ENCODE measurements at regions not wholly inside any gene's neighbourhood (a gene's known extent, or its start where the extent isn't known, plus 50 kb on each side); places are given as distances from the start of the nearest gene placed in this dataset.
"Not testable (repeated sequence)": the region's sequence is repeated elsewhere in the genome, so short reads cannot be mapped to it uniquely, and the experiment has no call there.

GRCh38 chr3:170701696-170702678, 116.1 kb upstream of the SLC7A14 start:
- no peak for DNase-seq

GRCh38 chr3:170700054-170700404, 114.2 kb upstream of the SLC7A14 start:
- no peak for DNase-seq

- DNase-seq = no peak
These were observed 113.5 kb upstream of the SLC7A14 start for GRCh38 chr3:170699158-170700053.

GRCh38 chr3:170697908-170698307, 112.0 kb upstream of the SLC7A14 start:
- DNase-seq = no peak

GRCh38 chr3:170697131-170697530, 111.3 kb upstream of the SLC7A14 start:
- no peak for DNase-seq

- no peak for DNase-seq
These were observed 109.7 kb upstream of the SLC7A14 start for GRCh38 chr3:170695486-170696064.

- DNase-seq = no peak
These were observed 106.8 kb upstream of the SLC7A14 start for GRCh38 chr3:170692720-170693119.

- DNase-seq = no peak
These were observed 104.7 kb upstream of the SLC7A14 start for GRCh38 chr3:170690661-170690981.

- DNase-seq = peak; percentile 54
These were observed 104.2 kb upstream of the SLC7A14 start for GRCh38 chr3:170689893-170690660.

- no peak for DNase-seq
These were observed 103.5 kb upstream of the SLC7A14 start for GRCh38 chr3:170689296-170689829.

- not testable (repeated sequence) for DNase-seq
These were observed 102.3 kb upstream of the SLC7A14 start for GRCh38 chr3:170688222-170688621.

GRCh38 chr3:170680593-170680992, 94.7 kb upstream of the SLC7A14 start:
- no peak for DNase-seq

- DNase-seq = no peak
These were observed 93.3 kb upstream of the SLC7A14 start for GRCh38 chr3:170679190-170679589.

- DNase-seq = no peak
These were observed 84.6 kb upstream of the SLC7A14 start for GRCh38 chr3:170670504-170670903.

- DNase-seq = not testable (repeated sequence)
These were observed 77.1 kb upstream of the SLC7A14 start for GRCh38 chr3:170662986-170663385.

- no peak for DNase-seq
These were observed 74.3 kb upstream of the SLC7A14 start for GRCh38 chr3:170660139-170660538.

- no peak for DNase-seq
These were observed 71.4 kb upstream of the SLC7A14 start for GRCh38 chr3:170657312-170657711.

GRCh38 chr3:170656284-170656683, 70.4 kb upstream of the SLC7A14 start:
- no peak for DNase-seq

GRCh38 chr3:170653801-170654200, 67.9 kb upstream of the SLC7A14 start:
- no peak for DNase-seq

- no peak for DNase-seq
These were observed 65.5 kb upstream of the SLC7A14 start for GRCh38 chr3:170651260-170651845.

- not testable (repeated sequence) for DNase-seq
These were observed 64.7 kb upstream of the SLC7A14 start for GRCh38 chr3:170650557-170650956.

- no peak for DNase-seq
These were observed 58.8 kb upstream of the SLC7A14 start for GRCh38 chr3:170644711-170645110.
